HG03139 (cell line): ENCODE measurements at regions not wholly inside any gene's neighbourhood (a gene's known extent, or its start where the extent isn't known, plus 50 kb on each side); places are given as distances from the start of the nearest gene placed in this dataset.

Source experiments
- ATAC-seq: cut with Tn5 transposase; IDR thresholded peaks from one replicate; pipeline ENCODE4 v1.9.1; 2021; ENCODE audit not compliant: unreplicated experiment

DNA sequence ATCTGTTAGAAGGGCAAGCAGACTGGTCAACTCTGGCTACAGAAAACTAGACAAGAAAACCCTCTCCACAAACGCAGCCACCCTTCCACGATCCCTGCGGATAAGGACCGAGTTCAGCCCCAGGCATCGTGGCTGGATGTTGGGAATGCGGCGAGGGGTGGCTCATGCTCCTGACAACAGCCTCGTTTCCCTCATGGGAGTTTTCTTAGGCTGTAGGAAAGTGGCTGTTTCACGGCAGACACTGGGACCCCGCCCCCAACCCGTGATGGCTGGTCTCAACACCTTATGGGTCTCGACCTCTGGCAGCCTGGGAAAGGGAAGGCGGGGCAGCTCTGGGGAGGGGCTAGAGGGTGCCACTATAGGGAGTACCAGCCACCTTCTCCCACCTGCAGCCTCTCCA, 123.3 kb downstream of the RFLNA start:
- no peak for ATAC-seq

DNA sequence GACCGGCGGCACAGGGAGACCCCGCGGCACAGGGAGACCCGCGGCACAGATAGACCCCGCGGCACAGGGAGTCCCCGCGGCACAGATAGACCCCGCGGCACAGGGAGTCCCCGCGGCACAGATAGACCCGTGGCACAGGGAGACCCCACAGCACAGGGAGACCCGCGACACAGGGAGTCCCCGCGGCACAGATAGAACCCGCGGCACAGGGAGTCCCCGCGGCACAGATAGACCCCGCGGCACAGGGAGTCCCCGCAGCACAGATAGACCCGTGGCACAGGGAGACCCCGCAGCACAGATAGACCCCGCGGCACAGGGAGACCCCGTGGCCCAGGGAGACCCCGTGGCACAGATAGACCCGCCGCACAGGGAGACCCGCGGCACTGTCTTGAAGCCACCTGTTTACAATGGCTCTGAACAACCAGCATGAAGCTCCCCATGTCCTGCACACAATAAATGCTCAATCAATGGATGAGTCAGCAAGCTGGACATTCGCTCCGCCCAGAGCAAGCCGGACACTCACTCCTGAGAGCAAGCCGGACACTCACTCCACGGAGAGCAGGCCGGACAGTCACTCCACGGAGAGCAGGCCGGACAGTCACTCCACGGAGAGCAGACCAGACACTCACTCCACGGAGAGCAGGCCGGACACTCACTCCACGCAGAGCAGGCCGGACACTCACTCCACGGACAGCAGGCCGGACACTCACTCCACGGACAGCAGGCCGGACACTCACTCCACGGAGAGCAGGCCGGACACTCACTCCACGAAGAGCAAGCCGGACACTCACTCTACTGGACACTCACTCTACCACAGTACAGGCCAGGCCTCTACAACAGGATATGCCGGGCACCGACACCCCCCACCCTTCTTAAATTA, 121.9 kb downstream of the RFLNA start:
- no peak for ATAC-seq

DNA sequence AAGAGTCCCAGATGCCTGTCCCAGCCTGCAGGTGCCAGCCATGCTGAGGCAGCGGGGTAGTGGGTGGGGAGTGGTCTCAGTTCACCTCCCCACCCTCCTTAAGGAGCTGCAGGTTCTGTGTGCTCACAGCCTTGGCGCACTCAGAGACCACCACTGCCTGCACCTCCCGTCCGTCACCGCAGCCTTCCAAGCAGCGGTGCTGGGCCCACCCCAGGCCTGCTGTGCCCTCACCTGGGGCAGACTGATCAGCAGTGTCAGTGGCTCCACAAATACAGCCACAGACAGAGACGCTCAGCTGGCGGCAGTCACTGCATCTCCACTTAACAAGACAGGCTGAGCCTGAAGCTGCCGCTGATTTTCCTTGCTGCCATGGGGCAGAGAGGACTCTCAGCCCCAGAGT, 120.2 kb downstream of the RFLNA start:
- ATAC-seq: no peak

DNA sequence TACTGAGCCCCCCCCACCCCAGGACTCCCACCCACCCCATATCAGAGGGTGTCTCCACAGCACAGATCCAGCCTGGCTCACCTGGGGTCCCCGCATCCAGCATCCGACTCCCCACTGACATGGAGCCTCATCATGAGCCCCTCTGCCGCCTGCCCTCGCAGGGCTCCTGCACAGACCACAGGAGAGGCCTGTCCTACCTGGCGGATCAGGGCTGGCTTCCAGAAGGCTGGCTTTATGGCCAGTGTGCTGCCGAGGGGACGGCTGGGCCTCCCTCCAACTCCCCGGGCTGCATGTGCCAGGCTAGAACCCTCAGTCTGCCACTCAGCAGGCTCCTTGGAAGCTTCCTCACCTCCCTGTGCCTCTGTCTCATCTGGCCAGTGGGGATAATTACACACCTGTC, 119.0 kb downstream of the RFLNA start:
- no peak for ATAC-seq

DNA sequence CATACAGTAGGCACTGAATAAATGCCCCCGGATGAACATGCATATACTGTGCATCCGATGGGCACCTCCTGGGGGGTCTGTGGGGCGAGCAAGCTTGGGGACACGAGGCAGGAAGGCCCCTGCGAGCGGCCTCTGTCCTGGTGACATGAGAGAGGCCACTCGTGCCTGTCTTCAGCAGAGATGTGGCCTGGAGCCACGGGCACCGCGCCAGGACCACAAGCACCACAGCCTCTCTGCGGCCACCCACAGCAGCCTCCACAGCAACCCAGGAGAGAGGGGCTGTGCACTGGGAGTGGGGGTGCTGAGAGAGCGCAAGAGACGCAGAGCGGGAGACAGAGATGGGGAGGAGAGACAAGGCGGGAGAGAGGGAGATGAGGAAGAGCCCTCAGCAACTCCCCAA, 118.5 kb downstream of the RFLNA start:
- no peak for ATAC-seq

DNA sequence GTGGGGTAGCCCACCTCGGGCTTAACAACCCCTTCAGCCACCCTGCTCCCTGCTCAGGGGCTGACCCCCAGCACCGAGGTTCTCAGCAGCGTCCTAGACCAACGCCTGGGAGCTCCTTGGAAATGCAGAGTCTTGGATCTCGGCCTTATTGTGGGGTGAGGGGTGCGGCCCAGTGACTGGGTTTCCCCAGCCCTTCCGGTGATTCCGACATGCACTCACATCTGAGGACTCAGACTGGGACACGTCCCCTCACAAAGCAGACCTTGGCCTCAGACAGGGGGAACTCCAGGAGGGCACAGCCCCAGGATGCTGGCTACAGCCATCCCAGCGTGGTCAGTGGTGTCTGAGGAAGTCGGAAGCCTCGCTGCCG, 117.7 kb downstream of the RFLNA start:
- ATAC-seq: no peak

DNA sequence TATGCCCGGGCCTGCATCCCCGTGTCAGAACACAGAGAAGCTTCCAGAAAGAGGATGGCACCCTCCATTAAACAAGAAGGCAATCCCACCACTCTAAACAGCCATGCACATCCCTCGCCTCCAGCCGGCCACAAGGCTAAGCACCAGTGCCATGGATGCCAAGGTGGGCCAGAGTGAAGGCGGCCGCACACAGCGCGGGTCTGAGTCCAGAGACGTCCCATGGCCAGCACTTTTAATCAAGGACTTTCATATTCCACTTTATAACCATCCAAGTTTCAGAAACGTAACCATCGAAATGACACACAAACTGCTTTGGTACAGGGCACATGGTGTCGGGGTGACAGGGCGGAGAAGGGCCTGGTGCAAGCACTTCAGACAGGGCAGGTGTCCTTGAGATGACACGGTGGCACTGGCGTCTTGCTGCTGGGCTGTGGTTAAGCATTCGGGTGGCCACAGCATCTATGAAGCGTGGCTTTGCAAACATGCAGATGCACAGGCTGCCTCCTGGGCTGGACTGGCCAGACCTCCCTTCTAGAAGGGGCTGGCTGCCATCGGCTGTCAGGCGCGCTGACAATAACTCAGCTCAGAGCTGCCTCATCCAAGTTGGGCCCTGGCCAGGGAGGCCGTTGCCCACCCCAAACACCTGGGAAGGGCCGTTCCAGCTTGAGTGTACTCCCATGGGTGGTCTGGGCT, 117.2 kb downstream of the RFLNA start:
- ATAC-seq: no peak

DNA sequence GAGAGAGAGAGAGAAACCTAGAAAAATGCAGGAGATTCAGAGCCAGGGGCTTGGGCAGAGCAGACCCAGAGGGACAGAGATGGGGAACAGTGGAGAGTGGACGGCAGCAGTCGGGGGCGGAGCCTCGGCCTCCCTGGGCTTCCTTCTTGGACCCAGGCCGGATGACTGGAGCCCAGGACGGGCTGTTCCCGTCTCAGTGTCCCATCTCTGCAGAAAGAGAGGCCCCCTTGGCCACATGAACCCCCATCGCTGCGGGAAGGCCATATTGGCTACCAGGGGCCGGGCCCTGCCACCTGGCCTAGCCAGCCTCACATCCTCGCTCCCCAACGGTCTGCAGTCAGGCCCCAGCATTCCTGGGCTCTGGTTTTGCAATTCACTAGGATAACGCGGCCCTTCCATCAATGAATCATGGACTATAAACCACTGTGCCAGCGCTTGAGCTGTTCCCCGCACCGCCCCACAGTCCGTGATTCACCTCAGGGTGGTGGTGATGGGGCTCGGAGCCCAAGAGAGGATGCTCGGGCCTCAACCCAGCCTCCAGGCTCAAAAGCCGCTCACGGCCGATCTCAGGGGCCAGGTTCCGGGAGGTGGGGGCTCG, 116.5 kb downstream of the RFLNA start:
- no peak for ATAC-seq

DNA sequence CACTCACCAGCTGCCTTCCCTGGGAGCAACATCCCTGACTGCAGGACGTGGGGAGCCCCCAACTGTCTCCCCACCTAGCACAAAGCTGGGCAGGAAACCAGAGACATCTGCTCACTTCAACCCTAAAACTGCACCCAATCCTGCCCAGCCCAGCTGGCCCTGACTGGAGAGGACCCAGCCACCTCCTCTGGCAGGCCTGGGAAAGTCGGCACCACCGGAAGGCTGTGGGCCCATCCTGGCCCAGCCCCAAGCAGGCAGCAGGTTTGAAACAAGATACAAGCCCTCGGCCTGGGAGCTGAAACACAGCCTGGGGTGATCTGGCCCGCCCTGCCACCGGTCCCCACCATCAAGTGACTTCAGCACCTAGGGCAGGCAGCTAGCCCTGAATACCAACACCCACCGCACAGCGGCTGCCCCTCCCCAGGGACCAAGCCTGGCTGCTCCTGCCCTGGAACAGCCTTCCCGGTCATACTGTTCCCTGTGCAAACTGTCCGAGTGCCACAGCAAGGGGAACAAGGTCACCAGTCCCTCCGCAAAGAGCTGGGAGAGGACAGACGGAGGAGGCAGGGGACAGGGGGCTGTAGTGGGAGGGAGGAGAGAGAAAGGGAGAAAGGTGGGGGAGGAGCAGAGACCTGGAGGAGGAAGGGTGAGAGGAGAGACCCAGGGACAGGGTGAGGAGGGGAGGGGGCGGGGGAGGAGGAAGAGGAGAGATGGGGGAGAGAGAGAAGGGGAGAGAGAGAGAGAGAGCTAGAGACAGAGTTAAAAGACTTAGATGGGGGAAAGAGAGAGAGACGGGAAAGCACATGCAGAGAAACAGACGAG, 115.7 kb downstream of the RFLNA start:
- ATAC-seq: no peak

DNA sequence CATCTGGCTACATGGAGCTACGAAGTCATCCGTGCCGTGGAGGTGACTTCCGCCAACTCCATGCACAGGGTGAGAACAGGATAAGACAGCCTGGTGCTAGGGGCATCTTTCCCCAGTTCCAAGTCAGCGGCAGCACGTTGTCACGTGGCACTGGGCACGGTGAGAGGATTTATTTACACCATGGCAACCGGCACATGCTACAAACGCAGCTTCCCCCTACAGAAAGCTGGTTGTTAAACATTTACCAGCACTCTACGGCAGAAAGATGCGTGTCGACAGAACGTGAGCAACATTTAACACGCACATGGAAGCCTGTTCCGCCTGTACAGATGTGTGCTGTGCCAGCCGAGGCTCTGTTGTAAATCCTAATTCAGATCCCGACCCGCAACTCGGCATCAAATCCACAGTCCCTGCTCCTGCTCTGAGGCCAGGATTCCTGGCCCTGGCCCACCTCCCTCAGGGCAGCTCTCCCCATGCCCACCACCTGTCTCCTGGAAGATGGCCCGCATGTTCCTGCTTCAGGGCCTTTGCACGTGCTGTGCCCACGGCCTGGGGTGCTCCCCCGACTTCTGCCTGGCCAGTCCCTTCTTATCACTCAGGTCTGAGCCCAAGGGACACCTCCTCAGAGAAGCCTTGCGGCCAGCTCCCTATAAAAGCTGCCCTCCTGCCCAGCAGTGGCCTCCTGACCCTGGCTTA, 114.1 kb downstream of the RFLNA start:
- ATAC-seq: no peak

DNA sequence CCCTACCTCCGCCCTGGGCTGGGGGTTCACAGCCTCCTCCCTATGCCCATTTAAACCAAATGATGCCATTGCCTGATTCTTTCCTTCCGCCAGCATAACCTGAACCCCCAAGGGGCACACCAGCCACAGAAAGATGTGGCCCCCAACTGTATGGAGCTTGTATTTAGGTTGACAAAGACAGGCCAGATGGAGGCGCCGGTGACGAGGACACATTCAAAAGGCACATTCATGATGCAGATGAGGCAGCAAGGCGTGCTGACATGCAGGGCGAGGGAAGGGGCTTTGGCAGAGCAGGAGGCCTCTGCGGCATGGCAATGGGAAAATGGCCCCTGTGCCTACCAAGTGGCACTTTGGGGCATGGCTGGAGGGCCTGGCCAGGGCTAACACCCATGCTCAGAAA, 112.2 kb downstream of the RFLNA start:
- ATAC-seq: no peak

DNA sequence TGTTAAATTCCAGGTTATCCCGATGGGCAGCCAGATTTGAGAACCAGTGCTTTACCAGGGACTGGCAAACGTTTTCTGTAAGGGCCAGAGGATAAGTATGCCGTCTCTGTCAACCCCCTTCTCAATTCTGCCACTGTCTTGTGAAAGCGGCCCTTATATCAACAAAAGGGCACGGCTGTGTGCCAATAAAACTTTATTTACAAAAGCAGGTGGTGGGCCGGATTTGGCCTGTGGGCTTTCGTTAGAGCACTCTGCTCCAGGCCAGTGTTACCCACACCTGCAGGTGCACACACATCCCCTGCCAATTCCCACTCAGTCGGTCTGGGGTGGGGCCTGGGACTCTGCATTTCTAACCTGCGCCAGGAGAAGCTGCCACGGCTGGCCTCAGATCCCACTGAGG, 111.2 kb downstream of the RFLNA start:
- no peak for ATAC-seq

DNA sequence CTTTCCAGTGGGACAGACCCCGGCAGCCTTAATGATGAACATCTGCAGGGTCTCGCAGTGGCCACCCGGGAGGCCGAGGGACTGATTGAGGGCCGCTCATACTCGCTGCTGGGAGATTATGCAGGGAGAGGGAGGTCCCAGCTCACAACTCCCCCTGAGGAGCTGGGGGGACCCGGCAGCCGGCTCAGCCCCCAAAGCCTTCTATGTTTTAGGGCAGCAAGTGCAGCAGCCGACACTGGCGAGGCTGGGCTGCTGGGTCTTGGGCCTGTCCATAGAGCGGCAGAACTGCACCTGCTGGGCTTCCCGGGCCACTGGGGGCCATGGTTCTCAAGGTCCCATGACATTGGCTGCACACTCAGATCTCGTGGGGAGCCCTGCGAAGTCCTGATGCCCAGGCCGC, 110.7 kb downstream of the RFLNA start:
- no peak for ATAC-seq

DNA sequence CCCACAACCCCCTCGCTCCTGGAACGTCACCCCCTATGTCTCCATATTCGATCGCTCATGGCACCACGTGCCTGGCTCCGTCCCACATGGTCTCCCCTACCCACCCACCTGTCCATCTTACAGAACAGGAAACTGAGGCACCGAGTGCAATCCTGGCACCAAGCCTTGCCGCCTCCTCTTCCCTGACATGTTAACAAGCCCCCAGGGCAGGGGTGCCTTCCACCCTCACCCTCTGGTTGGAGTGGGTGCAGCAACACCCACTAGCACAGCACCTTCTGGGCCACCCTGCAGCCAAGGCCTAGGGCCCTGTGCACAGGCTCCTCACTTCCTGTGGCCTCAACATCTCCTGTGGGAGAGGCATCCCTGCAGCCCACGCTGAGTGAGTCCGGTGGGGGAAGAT, 110.3 kb downstream of the RFLNA start:
- ATAC-seq: no peak

DNA sequence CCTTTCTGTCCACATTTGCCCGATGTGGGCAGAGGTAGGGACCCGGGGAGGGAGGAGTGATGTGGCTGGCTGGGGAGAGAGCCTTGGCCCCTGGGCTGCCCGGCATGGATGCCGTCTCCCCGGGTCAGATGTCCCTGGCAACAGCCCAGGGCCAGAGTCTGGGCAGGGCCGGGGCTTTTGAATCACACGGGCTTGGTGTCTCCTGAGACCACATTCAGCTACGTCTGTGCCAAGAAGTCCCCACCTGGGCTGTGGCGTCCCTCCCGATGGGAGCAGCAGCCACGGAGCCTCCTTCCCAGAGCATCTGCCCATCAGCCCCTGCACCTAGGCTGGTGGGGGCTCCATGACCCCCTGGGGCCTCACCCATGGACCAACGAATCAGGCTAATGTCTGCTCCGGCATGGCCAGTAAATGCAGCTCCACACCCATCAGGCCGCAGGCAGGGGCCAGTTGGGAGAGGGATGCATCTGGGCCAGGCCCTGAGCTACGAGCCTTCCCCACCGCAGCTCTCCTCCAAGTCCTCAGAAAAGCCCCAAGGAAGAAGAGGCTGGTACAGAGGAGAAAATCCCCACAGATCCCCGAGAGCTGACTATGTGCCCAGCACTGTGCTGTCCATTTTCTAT, 109.4 kb downstream of the RFLNA start:
- ATAC-seq: no peak

DNA sequence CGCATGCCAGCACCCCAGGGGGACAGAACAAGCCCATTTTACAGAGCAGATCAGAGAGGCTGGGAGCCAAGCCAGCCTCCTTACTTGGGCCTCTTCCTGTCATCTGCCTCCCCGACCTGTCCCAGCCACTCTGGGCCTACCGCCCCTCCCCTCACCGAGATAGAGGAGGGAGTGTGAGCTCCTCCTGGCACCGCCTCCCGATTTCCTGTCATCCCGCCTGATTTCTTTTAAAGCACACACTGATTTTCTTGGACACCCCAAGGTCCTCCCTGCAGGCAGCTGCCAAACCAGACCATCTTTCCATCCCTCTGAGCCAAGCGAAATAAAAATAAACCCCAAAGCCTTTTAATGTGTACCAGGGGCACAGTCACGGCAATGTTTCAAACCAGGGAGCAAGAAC, 108.4 kb downstream of the RFLNA start:
- ATAC-seq: no peak

DNA sequence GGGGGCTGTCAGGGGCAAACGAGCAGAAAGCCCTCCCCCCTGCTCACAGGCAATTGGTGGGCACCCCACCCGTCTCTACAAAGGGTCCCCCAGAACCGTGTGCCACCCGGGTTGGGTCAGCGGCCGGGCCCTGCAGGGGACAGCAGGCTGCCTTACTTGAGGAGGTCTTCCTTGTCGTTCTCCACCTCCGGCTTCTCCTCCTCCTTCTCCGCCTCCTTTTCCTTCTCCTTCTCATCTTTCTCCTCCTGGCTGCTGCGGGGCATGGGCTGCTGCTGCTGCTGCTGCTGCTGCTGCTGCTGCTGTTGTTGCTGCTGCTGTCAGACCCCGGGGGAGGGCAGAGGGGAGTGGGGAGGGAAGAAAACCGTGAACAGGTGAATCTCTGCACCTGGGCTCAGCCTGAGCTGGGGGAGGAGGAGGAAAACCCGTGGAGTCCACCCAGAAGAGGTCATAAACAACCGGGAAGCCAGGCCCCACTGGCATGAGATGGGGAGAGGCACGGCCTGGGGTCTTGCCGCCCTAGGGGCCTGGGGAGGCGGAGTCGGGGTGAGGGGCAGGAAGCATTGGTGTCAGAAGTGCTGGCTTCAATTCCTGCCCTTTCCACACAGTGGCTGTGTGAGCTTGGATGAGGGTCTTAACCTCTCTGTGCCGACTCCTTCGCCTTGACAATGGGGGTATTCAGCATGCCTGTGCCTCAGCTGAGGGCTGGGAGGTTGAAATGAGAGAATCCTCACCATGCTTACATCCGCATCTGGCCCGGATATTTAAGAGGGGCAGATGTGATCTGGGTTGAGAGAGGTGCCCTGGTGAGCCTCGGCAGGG, 107.6 kb downstream of the RFLNA start:
- no peak for ATAC-seq

DNA sequence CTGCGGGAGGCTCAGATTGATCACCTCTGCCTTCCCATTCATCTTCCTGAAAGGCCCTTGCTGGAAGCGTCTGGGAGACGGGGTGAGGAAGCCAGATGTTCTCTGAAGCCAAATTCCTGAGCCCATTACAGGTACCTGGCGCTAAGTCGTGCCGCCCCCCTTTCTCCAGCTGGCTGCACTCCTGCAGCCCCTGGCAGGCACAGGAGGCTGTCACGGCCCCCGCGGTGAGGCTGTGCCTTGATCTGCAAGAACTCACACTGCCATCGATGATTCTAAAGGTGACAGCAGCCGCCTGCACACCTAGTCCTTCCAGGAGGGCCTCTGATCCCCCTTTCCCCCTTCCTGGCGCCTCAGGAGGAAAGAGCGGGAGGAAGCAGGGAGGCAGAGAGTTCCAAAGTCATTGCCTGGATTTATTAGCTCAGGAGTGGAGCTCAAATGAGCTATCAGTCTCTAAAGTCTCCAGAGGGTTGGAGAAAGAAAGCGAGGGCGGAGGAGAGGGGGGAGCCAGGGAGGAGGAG, 106.9 kb downstream of the RFLNA start:
- ATAC-seq: no peak

DNA sequence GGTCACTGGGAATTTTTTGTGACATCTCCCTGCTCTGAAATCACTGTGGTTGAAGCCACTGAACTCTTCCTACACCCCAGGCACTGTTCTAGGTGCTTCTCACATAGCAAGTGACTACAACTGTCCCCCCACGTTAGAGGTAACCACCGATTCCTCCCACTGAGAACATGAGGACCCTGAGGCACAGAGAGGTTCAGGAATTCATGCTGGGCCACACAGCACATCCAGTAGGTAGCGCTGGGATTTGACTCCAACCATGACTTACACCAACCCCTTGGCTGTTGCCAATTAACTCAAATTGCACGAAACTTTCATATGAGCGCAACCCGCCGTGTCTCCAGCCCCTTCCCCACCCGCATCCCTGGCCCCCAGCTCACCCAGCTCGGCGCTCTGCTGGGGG, 105.2 kb downstream of the RFLNA start:
- no peak for ATAC-seq
